ENCODE measurements at regions not wholly inside any gene's neighbourhood (a gene's known extent, or its start where the extent isn't known, plus 50 kb on each side); places are given as distances from the start of the nearest gene placed in this dataset.
"Not testable (repeated sequence)": the region's sequence is repeated elsewhere in the genome, so short reads cannot be mapped to it uniquely, and the experiment has no call there.

GRCh38 chr7:159335181-159335926 is 190.7 kb upstream of the VIPR2 start:
- H3K4me1 Mint-ChIP-seq, H3K27me3 Mint-ChIP-seq, H3K27ac Mint-ChIP-seq, H3K4me3 Mint-ChIP-seq, ATAC-seq, H3K36me3 Mint-ChIP-seq, H3K9me3 Mint-ChIP-seq: not testable (repeated sequence)

GRCh38 chr7:159332854-159333479 is 188.3 kb upstream of the VIPR2 start:
- not testable (repeated sequence) for H3K4me3 Mint-ChIP-seq, ATAC-seq, H3K27ac Mint-ChIP-seq, H3K36me3 Mint-ChIP-seq, H3K27me3 Mint-ChIP-seq, H3K4me1 Mint-ChIP-seq
- peaks cover 15% of the 10 kb centered on the region for H3K9me3 Mint-ChIP-seq

- H3K27me3 Mint-ChIP-seq = no peaks in the 10 kb centered on the region
- no peak for ATAC-seq
These were observed 186.8 kb upstream of the VIPR2 start for GRCh38 chr7:159331462-159331861.

GRCh38 chr7:159329818-159330378 is 185.2 kb upstream of the VIPR2 start:
- no peak for ATAC-seq
- no peaks in the 10 kb centered on the region for H3K4me1 Mint-ChIP-seq
- H3K9me3 Mint-ChIP-seq = peaks cover 20% of the 10 kb centered on the region
- H3K27me3 Mint-ChIP-seq = no peaks in the 10 kb centered on the region
- no peak overlapping the region for H3K4me3 Mint-ChIP-seq
- peaks cover 6% of the 10 kb centered on the region for H3K36me3 Mint-ChIP-seq
- no peak overlapping the region for H3K27ac Mint-ChIP-seq

More at GRCh38 chr7:159331462-159331861, 186.8 kb upstream of the VIPR2 start:
- Mint-ChIP-seq H3K4me3 (no peak overlapping the region), H3K27ac (no peak overlapping the region), H3K9me3 (peaks cover 22% of the 10 kb centered on the region), H3K36me3 (peaks cover 6% of the 10 kb centered on the region), H3K4me1 (no peaks in the 10 kb centered on the region)

- no peak overlapping the region for H3K27ac Mint-ChIP-seq
- H3K27me3 Mint-ChIP-seq = no peaks in the 10 kb centered on the region
- H3K4me3 Mint-ChIP-seq = no peak overlapping the region
- H3K4me1 Mint-ChIP-seq = no peaks in the 10 kb centered on the region
- no peak for ATAC-seq
- H3K9me3 Mint-ChIP-seq = peaks cover 20% of the 10 kb centered on the region
- H3K36me3 Mint-ChIP-seq = peaks cover 6% of the 10 kb centered on the region
These were observed 183.4 kb upstream of the VIPR2 start for GRCh38 chr7:159328096-159328495.

GRCh38 chr7:159323359-159323758 is 178.7 kb upstream of the VIPR2 start:
- Mint-ChIP-seq H3K27ac (no peak overlapping the region), H3K4me3 (no peak overlapping the region), H3K36me3 (peaks cover 6% of the 10 kb centered on the region), H3K27me3 (no peaks in the 10 kb centered on the region), H3K4me1 (no peaks in the 10 kb centered on the region), H3K9me3 (peaks cover 11% of the 10 kb centered on the region)
- ATAC-seq = no peak

- Mint-ChIP-seq H3K9me3 (peaks cover 5% of the 10 kb centered on the region), H3K4me3 (no peak overlapping the region), H3K36me3 (no peaks in the 10 kb centered on the region), H3K27ac (no peak overlapping the region), H3K27me3 (no peaks in the 10 kb centered on the region), H3K4me1 (no peaks in the 10 kb centered on the region)
- no peak for ATAC-seq
These were observed 176.6 kb upstream of the VIPR2 start for GRCh38 chr7:159321278-159321677.

- peaks cover 3% of the 10 kb centered on the region for H3K9me3 Mint-ChIP-seq
- ATAC-seq = no peak
- H3K36me3 Mint-ChIP-seq = no peaks in the 10 kb centered on the region
- H3K27ac Mint-ChIP-seq = no peak overlapping the region
- no peaks in the 10 kb centered on the region for H3K4me1 Mint-ChIP-seq
- no peak overlapping the region for H3K4me3 Mint-ChIP-seq
- H3K27me3 Mint-ChIP-seq = no peaks in the 10 kb centered on the region
These were observed 174.2 kb upstream of the VIPR2 start for GRCh38 chr7:159318682-159319351.

GRCh38 chr7:159317294-159317693 is 172.6 kb upstream of the VIPR2 start:
- Mint-ChIP-seq H3K27ac (no peak overlapping the region), H3K36me3 (no peaks in the 10 kb centered on the region), H3K4me1 (no peaks in the 10 kb centered on the region), H3K4me3 (no peak overlapping the region), H3K9me3 (peaks cover 3% of the 10 kb centered on the region), H3K27me3 (peaks cover 2% of the 10 kb centered on the region)
- ATAC-seq = no peak

GRCh38 chr7:159311172-159311494 is 166.5 kb upstream of the VIPR2 start:
- Mint-ChIP-seq H3K4me1 (no peaks in the 10 kb centered on the region), H3K4me3 (no peak overlapping the region), H3K9me3 (peaks cover 3% of the 10 kb centered on the region), H3K27ac (no peak overlapping the region), H3K27me3 (peaks cover 8% of the 10 kb centered on the region), H3K36me3 (no peaks in the 10 kb centered on the region)
- no peak for ATAC-seq

- Mint-ChIP-seq H3K27ac (no peak overlapping the region), H3K4me3 (no peak overlapping the region), H3K36me3 (no peaks in the 10 kb centered on the region), H3K4me1 (no peaks in the 10 kb centered on the region), H3K27me3 (peaks cover 8% of the 10 kb centered on the region), H3K9me3 (peaks cover 3% of the 10 kb centered on the region)
- ATAC-seq = no peak
These were observed 165.9 kb upstream of the VIPR2 start for GRCh38 chr7:159310457-159311171.

GRCh38 chr7:159309214-159309613 is 164.5 kb upstream of the VIPR2 start:
- H3K4me3 Mint-ChIP-seq, H3K27ac Mint-ChIP-seq, H3K27me3 Mint-ChIP-seq, ATAC-seq, H3K36me3 Mint-ChIP-seq, H3K9me3 Mint-ChIP-seq, H3K4me1 Mint-ChIP-seq: not testable (repeated sequence)

- Mint-ChIP-seq H3K27me3 (no peaks in the 10 kb centered on the region), H3K4me3 (no peak overlapping the region), H3K36me3 (no peaks in the 10 kb centered on the region), H3K27ac (no peak overlapping the region), H3K9me3 (peaks cover 7% of the 10 kb centered on the region), H3K4me1 (no peaks in the 10 kb centered on the region)
- no peak for ATAC-seq
These were observed 161.3 kb upstream of the VIPR2 start for GRCh38 chr7:159306012-159306411.

GRCh38 chr7:159305185-159305584 is 160.5 kb upstream of the VIPR2 start:
- not testable (repeated sequence) for H3K27ac Mint-ChIP-seq, H3K4me1 Mint-ChIP-seq, H3K4me3 Mint-ChIP-seq, H3K27me3 Mint-ChIP-seq, ATAC-seq, H3K9me3 Mint-ChIP-seq, H3K36me3 Mint-ChIP-seq

GRCh38 chr7:159303510-159303909 is 158.8 kb upstream of the VIPR2 start:
- not testable (repeated sequence) for H3K4me3 Mint-ChIP-seq, H3K27ac Mint-ChIP-seq, H3K27me3 Mint-ChIP-seq, H3K9me3 Mint-ChIP-seq, H3K4me1 Mint-ChIP-seq, ATAC-seq, H3K36me3 Mint-ChIP-seq

Data from stimulated activated memory B cell treated with anti-CD40 and anti-IgM and Interleukin-4, amounts not matched to agents 10 μg/mL and 1 μg/mL and 100 μg/mL, for 72 hours (primary cell).